ENCODE measurements at regions not wholly inside any gene's neighbourhood (a gene's known extent, or its start where the extent isn't known, plus 50 kb on each side); places are given as distances from the start of the nearest gene placed in this dataset.

- no peak overlapping the region for H3K27ac ChIP-seq (ENCODE audit: low read depth in 1 of 2, low read length in 2 of 2)
- TF ChIP-seq HNF4G (IDR thresholded peaks at IDR 0.05) (no peak), SP1 (IDR thresholded peaks at IDR 0.05) (no peak), TAF1 (conservative IDR thresholded peaks at IDR 0.05) (no peak), HNF4A (conservative IDR thresholded peaks at IDR 0.05) (no peak), MAX (IDR thresholded peaks at IDR 0.05) (no peak), REST (IDR thresholded peaks at IDR 0.05) (no peak), RXRA (IDR thresholded peaks at IDR 0.05) (no peak), FOXA1 (IDR thresholded peaks at IDR 0.05) (no peak), RAD21 (IDR thresholded peaks at IDR 0.05) (no peak), GABPA (IDR thresholded peaks at IDR 0.05 in 1 of 2, conservative IDR thresholded peaks at IDR 0.05 in 1 of 2) (no peak)
- H3K4me1 ChIP-seq (ENCODE audit: control insufficient read depth in 4 of 4, insufficient read depth in 4 of 4, low read length in 3 of 4), result no peaks in the 10 kb centered on the region
- H3K9me3 ChIP-seq (ENCODE audit: control insufficient read depth in 4 of 4, low read length in 3 of 4), result no peaks in the 10 kb centered on the region
- DNase-seq (ENCODE audit: low spot score), result no peak
- H3K9ac ChIP-seq (ENCODE audit: low read depth in 1 of 2, low read length in 2 of 2), result no peak overlapping the region
- H3K36me3 ChIP-seq (ENCODE audit: control insufficient read depth in 4 of 4, insufficient read depth in 3 of 4, low read depth in 1 of 4, low read length in 3 of 4), result no peaks in the 10 kb centered on the region
- no peaks in the 10 kb centered on the region for H3K27me3 ChIP-seq (ENCODE audit: control insufficient read depth in 4 of 4, insufficient read depth in 4 of 4, low read length in 3 of 4)
- H3K4me3 ChIP-seq (ENCODE audit: low read depth in 1 of 3, low read length in 3 of 3), result no peak overlapping the region
Observed at GRCh38 chr7:85695041-85695440, 508.2 kb upstream of the SEMA3D start.

GRCh38 chr7:85693326-85693725 lies 506.5 kb upstream of the SEMA3D start:
- no peak overlapping the region for H3K27ac ChIP-seq (ENCODE audit: low read depth in 1 of 2, low read length in 2 of 2)
- DNase-seq (ENCODE audit: low spot score), result no peak
- no peak for TF ChIP-seq MAX (IDR thresholded peaks at IDR 0.05)
- no peak for TF ChIP-seq CTCF (IDR thresholded peaks at IDR 0.05; ENCODE audit: low read depth, low read length, missing input control)
- TF ChIP-seq TAF1 (conservative IDR thresholded peaks at IDR 0.05), result no peak
- TF ChIP-seq FOXA1 (IDR thresholded peaks at IDR 0.05), result no peak
- no peak for TF ChIP-seq ZBTB33 (IDR thresholded peaks at IDR 0.05)
- TF ChIP-seq HNF4A (conservative IDR thresholded peaks at IDR 0.05), result no peak
- TF ChIP-seq EGR1 (IDR thresholded peaks at IDR 0.05; ENCODE audit: low read depth in 2 of 2), result no peak
- no peak for TF ChIP-seq FOXA2 (IDR thresholded peaks at IDR 0.05)
- TF ChIP-seq YY1 (IDR thresholded peaks at IDR 0.05), result no peak
- TF ChIP-seq ATF3 (IDR thresholded peaks at IDR 0.05), result no peak
- TF ChIP-seq GABPA (IDR thresholded peaks at IDR 0.05 in 1 of 2, conservative IDR thresholded peaks at IDR 0.05 in 1 of 2), result no peak
- no peak for TF ChIP-seq JUND (IDR thresholded peaks at IDR 0.05)
- no peak for TF ChIP-seq SP1 (IDR thresholded peaks at IDR 0.05)
- no peak for TF ChIP-seq RXRA (IDR thresholded peaks at IDR 0.05)
- TF ChIP-seq HNF4G (IDR thresholded peaks at IDR 0.05), result no peak
- TF ChIP-seq RAD21 (IDR thresholded peaks at IDR 0.05), result no peak
- TF ChIP-seq NR2F2 (IDR thresholded peaks at IDR 0.05), result no peak
- no peak for TF ChIP-seq REST (IDR thresholded peaks at IDR 0.05)
- H3K9me3 ChIP-seq (ENCODE audit: control insufficient read depth in 4 of 4, low read length in 3 of 4), result no peaks in the 10 kb centered on the region
- H3K9ac ChIP-seq (ENCODE audit: low read depth in 1 of 2, low read length in 2 of 2), result no peak overlapping the region
- H3K4me3 ChIP-seq (ENCODE audit: low read depth in 1 of 3, low read length in 3 of 3), result no peak overlapping the region
- H3K4me1 ChIP-seq (ENCODE audit: control insufficient read depth in 4 of 4, insufficient read depth in 4 of 4, low read length in 3 of 4), result no peaks in the 10 kb centered on the region
- H3K36me3 ChIP-seq (ENCODE audit: control insufficient read depth in 4 of 4, insufficient read depth in 3 of 4, low read depth in 1 of 4, low read length in 3 of 4), result no peaks in the 10 kb centered on the region
- 95% methylated on average over 2 of the region's 2 CpGs for WGBS
- no peaks in the 10 kb centered on the region for H3K27me3 ChIP-seq (ENCODE audit: control insufficient read depth in 4 of 4, insufficient read depth in 4 of 4, low read length in 3 of 4)

Data from liver (tissue), 8 donors.